ENCODE measurements at regions not wholly inside any gene's neighbourhood (a gene's known extent, or its start where the extent isn't known, plus 50 kb on each side); places are given as distances from the start of the nearest gene placed in this dataset.

GRCh38 chr15:31457631-31458526, 131.2 kb downstream of the KLF13 start:
- WGBS (ENCODE audit: missing lambda C conversion rate), result 42% methylated on average over 11 of the region's 11 CpGs
- Histone ChIP-seq H3K4me1 (peaks cover 35% of the 10 kb centered on the region), H3K4me3 (no peak overlapping the region), H3K27ac (peak overlapping the region; percentile 68 to 73), H3K4me2 (peak overlapping the region; percentile 51), H3K9me3 (no peaks in the 10 kb centered on the region)
- ChIA-PET CTCF (interaction anchor here (1.1 to 6.6 kb wide), 8 partner anchors 11 to 45 kb away, joined by 3 to 53 read pairs (median 6); no protein-coding TSS in a partner anchor), POLR2A (interaction anchor here (1.0 kb wide), 1 partner anchor 17 kb away, joined by 3 read pairs; no protein-coding TSS in a partner anchor)
- no peak for FAIRE-seq
- ATAC-seq, result peak; percentile 92 to 95
- TF ChIP-seq POLR2AphosphoS2 (conservative IDR thresholded peaks at IDR 0.05; ENCODE audit: low read length), result no peak
- TF ChIP-seq MAFK (IDR thresholded peaks at IDR 0.05; ENCODE audit: partially characterized antibody), result peak; percentile 1
- no peak for TF ChIP-seq EHF (CRISPR knock-in tag; IDR thresholded peaks at IDR 0.05)
- TF ChIP-seq FOSL2 (IDR thresholded peaks at IDR 0.05), result peak; percentile 45
- peak; percentile 74 for TF ChIP-seq FOSL2 (CRISPR knock-in tag; IDR thresholded peaks at IDR 0.05)
- TF ChIP-seq RARB (CRISPR knock-in tag; IDR thresholded peaks at IDR 0.05), result no peak
- TF ChIP-seq JUNB (IDR thresholded peaks at IDR 0.05), result peak; percentile 36; the same call in 1 of the 2 replicates
- DNase-seq (ENCODE audit: low read depth in 1 of 2, low spot score in 1 of 2), result peak in 1 of 2 experiments; percentile 69

GRCh38 chr15:31458596-31459399, 132.2 kb downstream of the KLF13 start:
- Histone ChIP-seq H3K9me3 (no peaks in the 10 kb centered on the region), H3K4me3 (no peak overlapping the region), H3K4me2 (peak overlapping the region; percentile 51; the same call in 1 of the 3 replicates), H3K4me1 (peaks cover 35% of the 10 kb centered on the region), H3K27ac (peak overlapping the region; percentile 68 to 73; a peak in 4 of 6 replicates)
- DNase-seq (ENCODE audit: low read depth in 1 of 2, low spot score in 1 of 2) (no peak), FAIRE-seq (no peak), ATAC-seq (no peak)
- 50% methylated on average over 9 of the region's 9 CpGs for WGBS (ENCODE audit: missing lambda C conversion rate)
- TF ChIP-seq CBX8 (IDR thresholded peaks at IDR 0.05) (no peak), ESRRA (IDR thresholded peaks at IDR 0.05; ENCODE audit: borderline replicate concordance, low read length) (no peak), HES2 (IDR thresholded peaks at IDR 0.05) (no peak), MAX (IDR thresholded peaks at IDR 0.05) (no peak), HDAC2 (IDR thresholded peaks at IDR 0.05) (no peak), JUN (IDR thresholded peaks at IDR 0.05) (no peak)
- ChIA-PET POLR2A (interaction anchor here (0.8 kb wide), 1 partner anchor 243 kb away, joined by 3 read pairs; no protein-coding TSS in a partner anchor), CTCF (interaction anchor here (1.3 to 6.6 kb wide), 8 partner anchors 10 to 46 kb away, joined by 3 to 53 read pairs (median 8); no protein-coding TSS in a partner anchor)

- no peak for DNase-seq (ENCODE audit: low read depth in 1 of 2, low spot score in 1 of 2)
- WGBS (ENCODE audit: missing lambda C conversion rate), result 94% methylated on average over 1 of the region's 1 CpG
- Histone ChIP-seq H3K4me2 (0 out of 3 replicates have a peak overlapping the region, but pooled peaks have one; percentile 24), H3K27ac (no peak overlapping the region), H3K4me3 (no peak overlapping the region), H3K4me1 (peaks cover 35% of the 10 kb centered on the region), H3K9me3 (no peaks in the 10 kb centered on the region)
- ChIA-PET CTCF (interaction anchor here (1.3 to 6.6 kb wide), 6 partner anchors 10 to 47 kb away, joined by 3 to 53 read pairs (median 9); no protein-coding TSS in a partner anchor), POLR2A (interaction anchor here (0.8 kb wide), 1 partner anchor 244 kb away, joined by 3 read pairs; no protein-coding TSS in a partner anchor)
- no peak for ATAC-seq
- TF ChIP-seq EHF (CRISPR knock-in tag; IDR thresholded peaks at IDR 0.05) (no peak), NFE2L2 (conservative IDR thresholded peaks at IDR 0.05; ENCODE audit: low read length) (no peak), MYC (IDR thresholded peaks at IDR 0.05; ENCODE audit: borderline replicate concordance, low read length) (no peak), CBX2 (IDR thresholded peaks at IDR 0.05; ENCODE audit: borderline replicate concordance, low read depth) (no peak), NPAS2 (CRISPR knock-in tag; IDR thresholded peaks at IDR 0.05; ENCODE audit: borderline replicate concordance) (no peak), CHD4 (IDR thresholded peaks at IDR 0.05; ENCODE audit: borderline replicate concordance) (no peak), HEYL (CRISPR knock-in tag; IDR thresholded peaks at IDR 0.05) (no peak), ATOH8 (CRISPR knock-in tag; IDR thresholded peaks at IDR 0.05; ENCODE audit: low read depth) (no peak), NR3C1 (IDR thresholded peaks at IDR 0.05) (no peak), POLR2AphosphoS2 (conservative IDR thresholded peaks at IDR 0.05; ENCODE audit: low read length) (no peak)
- FAIRE-seq, result peak; percentile 74
Observed at GRCh38 chr15:31459400-31459748, 132.7 kb downstream of the KLF13 start.

Data from A549 (cell line).